ENCODE measurements at regions not wholly inside any gene's neighbourhood (a gene's known extent, or its start where the extent isn't known, plus 50 kb on each side); places are given as distances from the start of the nearest gene placed in this dataset.

DNA sequence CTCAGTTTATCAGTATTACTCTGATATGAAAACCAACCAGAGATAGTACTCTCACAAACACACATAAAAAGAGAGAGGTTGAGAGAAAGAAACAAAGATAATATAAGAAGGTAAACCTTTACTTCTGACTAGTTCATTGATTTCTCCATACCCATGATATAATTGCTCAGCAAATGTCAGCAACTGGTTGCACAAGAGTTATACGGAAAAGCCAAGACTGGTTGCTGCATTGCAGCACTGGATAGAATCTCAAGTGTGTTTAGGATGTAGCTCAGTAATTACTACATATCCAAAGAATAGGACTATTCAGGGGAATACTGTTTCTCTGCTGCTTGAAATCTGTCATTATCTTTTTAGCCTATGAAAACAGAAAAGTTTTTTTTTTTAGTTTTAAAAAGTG lies 1332.8 kb downstream of the OLFM4 start (continued):
- TF ChIP-seq GTF2F1 (IDR thresholded peaks at IDR 0.05; ENCODE audit: borderline replicate concordance, low read depth, low read length) (no peak), TBP (IDR thresholded peaks at IDR 0.05; ENCODE audit: low read depth, low read length) (no peak), TAF1 (IDR thresholded peaks at IDR 0.05; ENCODE audit: low read depth, low read length) (no peak), PHF8 (conservative IDR thresholded peaks at IDR 0.05; ENCODE audit: low read depth, low read length) (no peak), YY1 (IDR thresholded peaks at IDR 0.05; ENCODE audit: low read depth, low read length) (no peak)

Measured in H1 (cell line).